ENCODE measurements at regions not wholly inside any gene's neighbourhood (a gene's known extent, or its start where the extent isn't known, plus 50 kb on each side); places are given as distances from the start of the nearest gene placed in this dataset.

DNA sequence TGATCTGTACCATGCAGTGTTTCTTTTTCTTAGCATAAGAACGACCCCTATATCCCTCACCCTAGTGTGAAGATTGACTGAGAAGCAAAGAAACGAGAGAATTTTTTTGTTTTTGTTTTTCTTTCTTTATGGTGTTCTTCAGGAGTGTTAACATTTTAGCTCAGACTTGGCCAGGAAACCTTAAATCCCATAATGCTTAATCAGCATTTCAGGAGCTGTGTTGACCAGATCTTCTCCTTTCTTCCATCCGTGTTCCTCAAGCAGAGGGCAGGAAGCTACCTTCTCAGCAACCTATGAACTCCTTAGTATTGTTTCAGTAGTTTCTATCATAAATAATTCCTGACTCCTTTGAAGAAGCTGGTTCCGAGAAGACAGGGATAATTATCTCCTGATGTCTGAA is 1501.5 kb downstream of the STIM2 start:
- TF ChIP-seq, protein P1, sequence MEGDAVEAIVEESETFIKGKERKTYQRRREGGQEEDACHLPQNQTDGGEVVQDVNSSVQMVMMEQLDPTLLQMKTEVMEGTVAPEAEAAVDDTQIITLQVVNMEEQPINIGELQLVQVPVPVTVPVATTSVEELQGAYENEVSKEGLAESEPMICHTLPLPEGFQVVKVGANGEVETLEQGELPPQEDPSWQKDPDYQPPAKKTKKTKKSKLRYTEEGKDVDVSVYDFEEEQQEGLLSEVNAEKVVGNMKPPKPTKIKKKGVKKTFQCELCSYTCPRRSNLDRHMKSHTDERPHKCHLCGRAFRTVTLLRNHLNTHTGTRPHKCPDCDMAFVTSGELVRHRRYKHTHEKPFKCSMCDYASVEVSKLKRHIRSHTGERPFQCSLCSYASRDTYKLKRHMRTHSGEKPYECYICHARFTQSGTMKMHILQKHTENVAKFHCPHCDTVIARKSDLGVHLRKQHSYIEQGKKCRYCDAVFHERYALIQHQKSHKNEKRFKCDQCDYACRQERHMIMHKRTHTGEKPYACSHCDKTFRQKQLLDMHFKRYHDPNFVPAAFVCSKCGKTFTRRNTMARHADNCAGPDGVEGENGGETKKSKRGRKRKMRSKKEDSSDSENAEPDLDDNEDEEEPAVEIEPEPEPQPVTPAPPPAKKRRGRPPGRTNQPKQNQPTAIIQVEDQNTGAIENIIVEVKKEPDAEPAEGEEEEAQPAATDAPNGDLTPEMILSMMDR (IDR thresholded peaks at IDR 0.05; ENCODE audit: insufficient read depth, low read length, missing control alignments), result no peak
- CTCF ChIA-PET, result no interaction called here
- POLR2A ChIA-PET, result no interaction called here

GRCh38 chr4:28369499-28369898 is 1508.9 kb downstream of the STIM2 start:
- no peak overlapping the region for H3K4me3 ChIP-seq (ENCODE audit: low read depth, low read length)
- CTCF ChIA-PET, result no interaction called here
- POLR2A ChIA-PET, result no interaction called here
- no peak for DNase-seq (ENCODE audit: low read depth, low spot score)
- TF ChIP-seq, protein P1 (IDR thresholded peaks at IDR 0.05; ENCODE audit: insufficient read depth, low read length, missing control alignments), result no peak

More for the DNA sequence above, 1501.5 kb downstream of the STIM2 start:
- no peak overlapping the region for H3K4me3 ChIP-seq (ENCODE audit: low read depth, low read length)
- no peak for DNase-seq (ENCODE audit: low read depth, low spot score)

- ChIA-PET POLR2A (no interaction called here), CTCF (no interaction called here)
- H3K4me3 ChIP-seq (ENCODE audit: low read depth, low read length), result no peak overlapping the region
- TF ChIP-seq, protein P1 (IDR thresholded peaks at IDR 0.05; ENCODE audit: insufficient read depth, low read length, missing control alignments), result no peak
- no peak for DNase-seq (ENCODE audit: low read depth, low spot score)
Observed at GRCh38 chr4:28373191-28373590, 1512.5 kb downstream of the STIM2 start.

DNA sequence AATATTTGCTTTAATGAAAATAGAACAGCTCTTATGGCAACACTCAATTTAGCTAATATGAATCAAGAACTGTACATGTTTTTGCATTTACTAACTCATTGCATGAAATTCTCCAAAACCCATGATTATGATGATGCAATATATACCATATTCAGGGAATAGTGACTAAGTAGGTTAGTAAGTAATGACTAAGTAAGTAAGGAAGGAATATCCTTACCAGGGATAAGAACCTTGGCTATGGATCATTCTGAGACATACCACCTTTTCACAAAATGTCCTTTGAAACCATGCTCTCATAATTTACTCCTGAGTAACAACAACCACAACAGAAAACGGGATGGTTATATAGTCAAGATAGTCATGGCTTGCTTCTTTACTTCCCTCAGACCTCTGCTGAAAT is 1513.0 kb downstream of the STIM2 start:
- TF ChIP-seq, protein P1 (IDR thresholded peaks at IDR 0.05; ENCODE audit: insufficient read depth, low read length, missing control alignments), result no peak
- POLR2A ChIA-PET, result no interaction called here
- CTCF ChIA-PET, result no interaction called here

GRCh38 chr4:28378109-28378830 is 1517.6 kb downstream of the STIM2 start:
- H3K4me3 ChIP-seq (ENCODE audit: low read depth, low read length), result no peak overlapping the region
- DNase-seq (ENCODE audit: low read depth, low spot score), result no peak
- TF ChIP-seq, protein P1 (IDR thresholded peaks at IDR 0.05; ENCODE audit: insufficient read depth, low read length, missing control alignments), result no peak
- ChIA-PET CTCF (no interaction called here), POLR2A (no interaction called here)

More for the DNA sequence above, 1513.0 kb downstream of the STIM2 start:
- H3K4me3 ChIP-seq (ENCODE audit: low read depth, low read length), result no peak overlapping the region
- no peak for DNase-seq (ENCODE audit: low read depth, low spot score)

DNA sequence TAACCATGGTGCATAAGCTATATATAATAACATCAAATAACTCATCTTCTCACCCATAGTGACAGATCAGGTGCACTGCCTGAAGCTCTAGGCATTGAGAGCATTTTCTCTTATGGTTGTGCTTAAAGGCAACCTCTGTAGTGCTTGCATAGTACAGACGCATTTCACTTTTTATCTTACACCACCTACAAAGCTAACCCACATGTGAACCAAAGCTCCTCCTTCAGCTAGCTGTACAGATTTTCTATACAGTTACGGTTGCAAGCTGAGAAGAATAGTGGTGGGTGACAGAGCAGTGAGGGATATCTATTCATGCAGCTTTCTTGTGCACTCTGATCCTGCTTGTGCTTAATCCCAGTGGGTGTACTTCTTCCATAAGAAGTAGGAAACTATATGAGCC is 1525.2 kb downstream of the STIM2 start:
- TF ChIP-seq, protein P1 (IDR thresholded peaks at IDR 0.05; ENCODE audit: insufficient read depth, low read length, missing control alignments), result no peak
- ChIA-PET CTCF (interaction anchor here (0.6 to 1.1 kb wide), 2 partner anchors 9 to 38 kb away, joined by 3 read pairs; no protein-coding TSS in a partner anchor), POLR2A (no interaction called here)
- DNase-seq (ENCODE audit: low read depth, low spot score), result no peak
- H3K4me3 ChIP-seq (ENCODE audit: low read depth, low read length), result no peak overlapping the region
